ENCODE measurements at regions not wholly inside any gene's neighbourhood (a gene's known extent, or its start where the extent isn't known, plus 50 kb on each side); places are given as distances from the start of the nearest gene placed in this dataset.

DNA sequence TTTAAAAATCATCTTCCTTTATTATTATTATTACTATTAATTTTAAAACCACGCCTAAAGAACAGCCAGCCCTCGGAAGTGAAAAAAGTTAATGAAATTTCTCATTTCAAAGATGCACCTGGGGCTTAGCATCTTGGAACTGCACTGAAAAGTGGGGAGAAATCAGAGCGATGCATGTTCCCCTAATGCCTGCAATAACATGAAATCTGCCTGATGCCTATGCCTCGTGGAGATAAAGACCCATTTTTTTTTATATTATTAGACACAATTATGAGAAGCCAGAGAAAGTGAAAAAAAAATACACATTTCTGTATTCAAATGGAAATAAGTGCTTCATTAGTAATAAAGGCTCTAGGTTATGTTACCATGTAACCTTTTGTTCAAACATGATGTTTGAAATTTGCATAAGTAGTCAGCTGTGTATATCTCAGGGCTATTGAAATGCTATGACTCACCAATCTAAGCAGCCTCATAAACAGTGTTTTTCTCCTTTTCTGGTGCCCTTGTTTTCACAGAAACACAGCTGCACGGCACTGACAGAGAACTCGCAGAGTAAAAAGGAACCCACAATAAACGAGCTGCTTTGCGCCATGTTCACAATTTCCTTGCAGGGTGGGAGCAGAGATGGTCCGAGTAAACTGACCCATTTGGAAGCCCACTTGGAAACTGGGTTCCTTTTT is 175.8 kb upstream of the PRKCQ start:
- Histone ChIP-seq H3K36me3 (ENCODE audit: control insufficient read depth in 1 of 2, insufficient read depth in 2 of 2, low read length in 2 of 2) (no peaks in the 10 kb centered on the region), H2AFZ (ENCODE audit: low read depth, low read length, poor library complexity, severe bottlenecking) (no peak overlapping the region), H3K27ac (ENCODE audit: low read depth, low read length) (no peak overlapping the region), H3K4me3 (replicated peaks in 1 of 2; ENCODE audit: low read depth in 1 of 2, low read length in 2 of 2) (no peak overlapping the region), H3K9me3 (ENCODE audit: control insufficient read depth in 1 of 2, insufficient read depth in 1 of 2, low read depth in 1 of 2, low read length in 2 of 2) (no peaks in the 10 kb centered on the region), H3K9ac (ENCODE audit: low read length) (no peak overlapping the region), H3K27me3 (ENCODE audit: insufficient read depth, low read length) (no peaks in the 10 kb centered on the region), H3K9me2 (ENCODE audit: insufficient read depth) (no peaks in the 10 kb centered on the region), H3K79me2 (ENCODE audit: insufficient read depth, low read length) (no peaks in the 10 kb centered on the region), H3K4me2 (ENCODE audit: low read length) (no peak overlapping the region), H3K4me1 (ENCODE audit: control insufficient read depth in 1 of 2, insufficient read depth in 2 of 2, low read length in 2 of 2) (peaks cover 0 to 20% of the 10 kb centered on the region in 2 experiments; a peak in 1 of 4 replicates), H4K20me1 (ENCODE audit: insufficient read depth) (no peaks in the 10 kb centered on the region)
- no peak for ATAC-seq
- intact Hi-C loops (cut with micrococcal nuclease), result no loop called here
- ChIA-PET POLR2A (no interaction called here), CTCF (no interaction called here), RAD21 (ENCODE audit: low non-redundant PET in 1 of 2, low total read pairs in 2 of 2, uncharacterized antibody in 2 of 2, unreplicated experiment in 2 of 2) (no interaction called here)
- no TSS peak for BruUV-seq (replicated peaks)
- TF ChIP-seq TCF7L2 (IDR thresholded peaks at IDR 0.05; ENCODE audit: borderline replicate concordance, extremely low read depth, insufficient read depth, insufficient read length) (no peak), SP1 (IDR thresholded peaks at IDR 0.05; ENCODE audit: low read depth) (no peak), JUND (IDR thresholded peaks at IDR 0.05) (no peak), ELF1 (IDR thresholded peaks at IDR 0.05; ENCODE audit: borderline replicate concordance, low read depth) (no peak), CBX3 (IDR thresholded peaks at IDR 0.05; ENCODE audit: low read depth) (no peak), CEBPB (IDR thresholded peaks at IDR 0.05; ENCODE audit: low read depth) (no peak), POLR2A (IDR thresholded peaks at IDR 0.05; ENCODE audit: borderline replicate concordance, extremely low read depth, insufficient read depth, insufficient read length) (no peak), EGR1 (IDR thresholded peaks at IDR 0.05; ENCODE audit: low read depth) (no peak)
- TF ChIP-seq, protein P1, sequence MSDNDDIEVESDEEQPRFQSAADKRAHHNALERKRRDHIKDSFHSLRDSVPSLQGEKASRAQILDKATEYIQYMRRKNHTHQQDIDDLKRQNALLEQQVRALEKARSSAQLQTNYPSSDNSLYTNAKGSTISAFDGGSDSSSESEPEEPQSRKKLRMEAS (IDR thresholded peaks at IDR 0.05), result no peak
- TF ChIP-seq, protein P2, sequence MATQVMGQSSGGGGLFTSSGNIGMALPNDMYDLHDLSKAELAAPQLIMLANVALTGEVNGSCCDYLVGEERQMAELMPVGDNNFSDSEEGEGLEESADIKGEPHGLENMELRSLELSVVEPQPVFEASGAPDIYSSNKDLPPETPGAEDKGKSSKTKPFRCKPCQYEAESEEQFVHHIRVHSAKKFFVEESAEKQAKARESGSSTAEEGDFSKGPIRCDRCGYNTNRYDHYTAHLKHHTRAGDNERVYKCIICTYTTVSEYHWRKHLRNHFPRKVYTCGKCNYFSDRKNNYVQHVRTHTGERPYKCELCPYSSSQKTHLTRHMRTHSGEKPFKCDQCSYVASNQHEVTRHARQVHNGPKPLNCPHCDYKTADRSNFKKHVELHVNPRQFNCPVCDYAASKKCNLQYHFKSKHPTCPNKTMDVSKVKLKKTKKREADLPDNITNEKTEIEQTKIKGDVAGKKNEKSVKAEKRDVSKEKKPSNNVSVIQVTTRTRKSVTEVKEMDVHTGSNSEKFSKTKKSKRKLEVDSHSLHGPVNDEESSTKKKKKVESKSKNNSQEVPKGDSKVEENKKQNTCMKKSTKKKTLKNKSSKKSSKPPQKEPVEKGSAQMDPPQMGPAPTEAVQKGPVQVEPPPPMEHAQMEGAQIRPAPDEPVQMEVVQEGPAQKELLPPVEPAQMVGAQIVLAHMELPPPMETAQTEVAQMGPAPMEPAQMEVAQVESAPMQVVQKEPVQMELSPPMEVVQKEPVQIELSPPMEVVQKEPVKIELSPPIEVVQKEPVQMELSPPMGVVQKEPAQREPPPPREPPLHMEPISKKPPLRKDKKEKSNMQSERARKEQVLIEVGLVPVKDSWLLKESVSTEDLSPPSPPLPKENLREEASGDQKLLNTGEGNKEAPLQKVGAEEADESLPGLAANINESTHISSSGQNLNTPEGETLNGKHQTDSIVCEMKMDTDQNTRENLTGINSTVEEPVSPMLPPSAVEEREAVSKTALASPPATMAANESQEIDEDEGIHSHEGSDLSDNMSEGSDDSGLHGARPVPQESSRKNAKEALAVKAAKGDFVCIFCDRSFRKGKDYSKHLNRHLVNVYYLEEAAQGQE (IDR thresholded peaks at IDR 0.05; ENCODE audit: low read depth), result no peak
- no peak for DNase-seq (ENCODE audit: low read depth, low spot score)

All from HCT116 (cell line).